Prostate gland (tissue), 2 donors: ENCODE measurements at regions not wholly inside any gene's neighbourhood (a gene's known extent, or its start where the extent isn't known, plus 50 kb on each side); places are given as distances from the start of the nearest gene placed in this dataset.

Experiments used
- CTCF ChIP-seq, 4 experiments: fragments of 200-600 bp in 2 of 4; fragments of 450-650 bp in 2 of 4; sonication (generic) in 2 of 4; IDR thresholded peaks; 1 replicate in 3 of 4; 2 replicates in 1 of 4; pipeline ENCODE4 v1.5.1; 2016 to 2019; ENCODE audit warnings: antibody characterized with exemption in 4 of 4, mild to moderate bottlenecking in 2 of 4, moderate library complexity in 2 of 4
- POLR2AphosphoS5 ChIP-seq: sonication (generic); formaldehyde crosslinking; IDR thresholded peaks from one replicate; pipeline ENCODE4 v1.6.1; 2017; ENCODE audit warnings: antibody characterized with exemption

DNA sequence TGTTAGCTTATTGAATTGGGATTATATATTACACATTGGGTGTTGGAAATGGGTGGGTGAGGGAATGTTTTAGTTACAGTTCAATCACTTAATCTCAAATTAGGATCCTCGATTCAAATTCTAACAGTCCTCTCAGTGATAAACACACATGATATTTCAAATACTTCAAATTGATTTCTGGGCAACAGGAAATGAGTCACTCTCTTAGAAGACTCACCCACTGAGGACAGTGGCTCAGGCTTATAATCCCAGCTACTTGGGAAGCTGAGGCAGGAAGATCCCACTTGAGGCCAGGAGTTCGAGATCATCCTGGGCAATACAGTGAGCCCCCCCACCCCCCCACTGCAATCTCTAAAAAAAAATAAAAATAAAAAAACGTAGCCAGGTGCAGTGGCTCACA, 435.3 kb downstream of the KLF12 start:
- no peak for TF ChIP-seq CTCF (IDR thresholded peaks at IDR 0.05)
- TF ChIP-seq POLR2AphosphoS5 = no peak
